Right renal cortex interstitium (tissue), 3 donors: ENCODE measurements at regions not wholly inside any gene's neighbourhood (a gene's known extent, or its start where the extent isn't known, plus 50 kb on each side); places are given as distances from the start of the nearest gene placed in this dataset.

Source experiments
- DNase-seq, 3 donors: peaks; one replicate each; pipeline ENCODE4 v3.0.0-alpha.2; 2013; ENCODE audit warnings: low read depth in 3 of 3, low spot score in 2 of 3

GRCh38 chr11:33476945-33477606 lies 219.9 kb downstream of the HIPK3 start:
- DNase-seq, result no peak

- peak; percentile 52 to 65 (median 53) for DNase-seq
Measured at GRCh38 chr11:33475993-33476392, 218.8 kb downstream of the HIPK3 start.

- no peak for DNase-seq
Measured at GRCh38 chr11:33474866-33475265, 217.7 kb downstream of the HIPK3 start.

GRCh38 chr11:33471541-33471940 lies 214.4 kb downstream of the HIPK3 start:
- DNase-seq, result no peak

- DNase-seq, result no peak
Measured at GRCh38 chr11:33467966-33468365, 210.8 kb downstream of the HIPK3 start.

GRCh38 chr11:33463059-33463458 lies 205.9 kb downstream of the HIPK3 start:
- DNase-seq, result no peak

GRCh38 chr11:33461369-33462125 lies 204.4 kb downstream of the HIPK3 start:
- DNase-seq, result no peak

GRCh38 chr11:33457948-33458347 lies 200.8 kb downstream of the HIPK3 start:
- no peak for DNase-seq

- no peak for DNase-seq
Measured at GRCh38 chr11:33455867-33456463, 198.8 kb downstream of the HIPK3 start.

GRCh38 chr11:33454264-33454663 lies 197.1 kb downstream of the HIPK3 start:
- no peak for DNase-seq

GRCh38 chr11:33452836-33453624 lies 195.8 kb downstream of the HIPK3 start:
- DNase-seq, result no peak

- DNase-seq, result no peak
Measured at GRCh38 chr11:33451364-33451763, 194.2 kb downstream of the HIPK3 start.

- no peak for DNase-seq
Measured at GRCh38 chr11:33449798-33450197, 192.6 kb downstream of the HIPK3 start.

GRCh38 chr11:33448461-33449130 lies 191.4 kb downstream of the HIPK3 start:
- no peak for DNase-seq

GRCh38 chr11:33445761-33446161 lies 188.6 kb downstream of the HIPK3 start:
- DNase-seq, result no peak

GRCh38 chr11:33444835-33445594 lies 187.8 kb downstream of the HIPK3 start:
- DNase-seq, result no peak

GRCh38 chr11:33443684-33444083 lies 186.5 kb downstream of the HIPK3 start:
- DNase-seq, result no peak

GRCh38 chr11:33438301-33438700 lies 181.1 kb downstream of the HIPK3 start:
- DNase-seq, result no peak

- no peak for DNase-seq
Measured at GRCh38 chr11:33437529-33437928, 180.3 kb downstream of the HIPK3 start.

- DNase-seq, result no peak
Measured at GRCh38 chr11:33435216-33435615, 178.0 kb downstream of the HIPK3 start.
